K562 (cell line): ENCODE measurements at regions not wholly inside any gene's neighbourhood (a gene's known extent, or its start where the extent isn't known, plus 50 kb on each side); places are given as distances from the start of the nearest gene placed in this dataset.

Experiments used
- ATAC-seq: fragments of 200-7000 bp; cut with Tn5 transposase; 3 replicates; pipeline ENCODE4 v1.9.1; 2020; ENCODE audit warnings: moderate library complexity
- BruUV-seq: library from RNA; stranded (reverse); fragments of 400-500 nt; replicated peaks from 2 replicates; lab custom pipeline; 2021; lab: Mats Ljungman, UMichigan
- CTCF ChIA-PET: fragments of 300-600 bp; formaldehyde crosslinking; extraction: SDS; loops from one replicate; lab custom pipeline; 2021; ENCODE audit warnings: low intra/inter-chr PET ratio; lab: Yijun Ruan, JAX
- POLR2A ChIA-PET: fragments of 300-600, 350-650 bp; sonication (Branson Sonifier 250); formaldehyde crosslinking; extraction: SDS; loops from one replicate; lab custom pipeline; 2021; ENCODE audit warnings: antibody characterized with exemption, inconsistent platforms; lab: Yijun Ruan, JAX
- DNase-seq, 4 experiments: peaks; one replicate each; pipeline versions ENCODE4 v3.0.0 to v3.0.0-alpha.2; 2011 to 2018; ENCODE audit warnings: low spot score in 3 of 4, mixed read lengths in 3 of 4; ENCODE audit errors: extremely low read depth in 1 of 4
- FAIRE-seq: peaks from 2 replicates; lab custom pipeline; 2011; peaks lifted over from hg19 to GRCh38; lab: Jason Lieb, UNC
- H2AFZ ChIP-seq: 2 replicates; pipeline ENCODE4 v1.6.0; 2011; ENCODE audit warnings: low read depth, low read length, control low read depth, inconsistent platforms
- H3K27ac ChIP-seq: fragments of 200-600 bp; 3 replicates; pipeline ENCODE4 v1.8.0; 2011; ENCODE audit warnings: low read depth, mild to moderate bottlenecking, control low read depth, inconsistent platforms, low read length, moderate library complexity, mixed read lengths; ENCODE audit errors: extremely low read depth
- H3K27me3 ChIP-seq, 2 experiments: fragments of 300-600 bp in 1 of 2; 2 replicates in 1 of 2; 3 replicates in 1 of 2; pipeline versions ENCODE4 v1.6.0 to v1.8.0; 2011; ENCODE audit warnings: inconsistent platforms in 2 of 2, low read length in 2 of 2, mild to moderate bottlenecking in 1 of 2, mixed read lengths in 1 of 2, moderate library complexity in 1 of 2; ENCODE audit not compliant: control insufficient read depth in 2 of 2, insufficient read depth in 2 of 2
- H3K36me3 ChIP-seq: fragments of 300-600 bp; 3 replicates; pipeline ENCODE4 v1.8.0; 2011; ENCODE audit warnings: mild to moderate bottlenecking, low read length, inconsistent platforms; ENCODE audit not compliant: control insufficient read depth, insufficient read depth
- H3K4me1 ChIP-seq, 2 experiments: fragments of 200-600 bp in 1 of 2; replicated peaks in 1 of 2; 2 replicates in 1 of 2; 3 replicates in 1 of 2; pipeline versions ENCODE4 v1.5.1 to v1.8.0; 2011; ENCODE audit warnings: inconsistent platforms in 2 of 2, low read length in 2 of 2, mild to moderate bottlenecking in 1 of 2, mixed read lengths in 1 of 2, moderate library complexity in 1 of 2; ENCODE audit not compliant: control insufficient read depth in 2 of 2, insufficient read depth in 2 of 2
- H3K4me2 ChIP-seq: 2 replicates; pipeline ENCODE4 v1.6.1; 2011; ENCODE audit warnings: low read length, control low read depth, inconsistent platforms, mixed read lengths; ENCODE audit not compliant: insufficient read depth
- H3K4me3 ChIP-seq: fragments of 200-600 bp; sonication (generic), shearing (Covaris generic); 2 replicates; pipeline ENCODE4 v1.5.1; 2016; ENCODE audit warnings: control low read depth, inconsistent platforms
- H3K79me2 ChIP-seq: fragments of 200-600 bp; 3 replicates; pipeline ENCODE4 v1.8.0; 2011; ENCODE audit warnings: low read length, inconsistent platforms; ENCODE audit not compliant: control insufficient read depth, insufficient read depth
- H3K9ac ChIP-seq, 2 experiments: 2 replicates each; pipeline versions ENCODE4 v1.6.0 to v1.6.1; 2011; ENCODE audit warnings: low read depth in 2 of 2, low read length in 2 of 2, control low read depth in 1 of 2, inconsistent platforms in 1 of 2, mild to moderate bottlenecking in 1 of 2, mixed read lengths in 1 of 2; ENCODE audit not compliant: insufficient read depth in 1 of 2
- H3K9me1 ChIP-seq: one replicate; pipeline ENCODE4 v1.6.0; 2011; ENCODE audit warnings: inconsistent platforms, mild to moderate bottlenecking, low read length, moderate library complexity; ENCODE audit not compliant: control insufficient read depth, insufficient read depth
- H3K9me3 ChIP-seq: replicated peaks from 2 replicates; pipeline ENCODE4 v1.5.1; 2011; ENCODE audit warnings: low read depth, low read length, inconsistent platforms; ENCODE audit not compliant: control insufficient read depth, insufficient read depth
- H4K20me1 ChIP-seq: replicated peaks from 2 replicates; pipeline ENCODE4 v1.6.1; 2011; ENCODE audit warnings: low read length, inconsistent platforms, mixed read lengths; ENCODE audit not compliant: control insufficient read depth, insufficient read depth
- BCOR ChIP-seq: fragments of 450-650 bp; IDR thresholded peaks from 2 replicates; pipeline ENCODE4 v1.6.1; 2016
- CBX2 ChIP-seq: fragments of 200-600 bp; sonication (generic); IDR thresholded peaks from one replicate; pipeline ENCODE4 v1.6.1; 2012; ENCODE audit warnings: mild to moderate bottlenecking, low read length, inconsistent platforms; ENCODE audit not compliant: insufficient read depth, poor library complexity, severe bottlenecking
- ESRRB ChIP-seq: fragments of 250-450 bp; sonication (Bioruptor Pico); IDR thresholded peaks from 2 replicates; pipeline ENCODE4 v1.5.0; 2020; ENCODE audit warnings: mild to moderate bottlenecking, moderate library complexity, borderline replicate concordance
- FOXK1 ChIP-seq: sonication (generic); formaldehyde crosslinking; IDR thresholded peaks from 2 replicates; pipeline ENCODE4 v1.8.0; 2022; ENCODE audit warnings: missing genetic modification reagents, mild to moderate bottlenecking, borderline replicate concordance
- KAT8 ChIP-seq: fragments of 450-650 bp; IDR thresholded peaks from 2 replicates; pipeline ENCODE4 v1.6.1; 2016; ENCODE audit warnings: low read depth, mild to moderate bottlenecking
- MCM7 ChIP-seq, 2 experiments: fragments of 450-650 bp; IDR thresholded peaks; 2 replicates each; pipeline ENCODE4 v1.6.1; 2016 to 2018
- NR0B1 ChIP-seq: fragments of 450-650 bp; IDR thresholded peaks from one replicate; pipeline ENCODE4 v1.6.1; 2018; ENCODE audit warnings: mild to moderate bottlenecking, moderate library complexity; ENCODE audit not compliant: partially characterized antibody
- POLR2AphosphoS5 ChIP-seq: IDR thresholded peaks from 2 replicates; pipeline ENCODE4 v1.6.1; 2011; ENCODE audit warnings: mild to moderate bottlenecking, low read depth, low read length, moderate library complexity; ENCODE audit not compliant: control insufficient read depth, insufficient read depth
- STAT5A ChIP-seq: IDR thresholded peaks from 2 replicates; pipeline ENCODE4 v1.6.1; 2012; ENCODE audit warnings: low read length, inconsistent platforms, borderline replicate concordance
- STAT6 ChIP-seq: sonication (generic); formaldehyde crosslinking; IDR thresholded peaks from 2 replicates; pipeline ENCODE4 v1.8.1; 2023; ENCODE audit warnings: mild to moderate bottlenecking, missing genetic modification reagents
- ZBTB33 ChIP-seq: sonication (generic); formaldehyde crosslinking; IDR thresholded peaks from 2 replicates; pipeline ENCODE4 v1.8.1; 2023; ENCODE audit warnings: mild to moderate bottlenecking, missing genetic modification reagents
- ZNF224 ChIP-seq: sonication (generic); formaldehyde crosslinking; IDR thresholded peaks from 2 replicates; pipeline ENCODE4 v1.8.0; 2022; ENCODE audit warnings: mild to moderate bottlenecking, missing genetic modification reagents
- ZNF239 ChIP-seq: fragments of 250-450 bp; sonication (Bioruptor Pico); IDR thresholded peaks from 2 replicates; pipeline ENCODE4 v1.4.0; 2020; ENCODE audit warnings: mild to moderate bottlenecking
- ZNF707 ChIP-seq: fragments of 250-450 bp; sonication (Bioruptor Pico); conservative IDR thresholded peaks from 2 replicates; pipeline ENCODE4 v1.8.0; 2022; ENCODE audit warnings: inconsistent platforms, mild to moderate bottlenecking, moderate library complexity
- WGBS: fragments of 100-300 bp; shearing (Covaris generic); methylation state at CpG from one replicate; pipeline ENCODE4 v1.1.6; 2016; ENCODE audit warnings: low coverage, mixed read lengths; ENCODE audit not compliant: insufficient coverage; ENCODE audit errors: missing lambda C conversion rate; 5-methylcytosine and 5-hydroxymethylcytosine counted together
- in situ Hi-C: fragments of 300-500 bp; cut with MboI; formaldehyde crosslinking; loops from 4 replicates; pipeline ENCODE4 v1.15.0; 2018; ENCODE audit warnings: inconsistent platforms, mixed read lengths
- intact Hi-C: fragments of 100-400 bp; cut with micrococcal nuclease; formaldehyde crosslinking; loops from 2 replicates; pipeline ENCODE4 v1.14.2; 2022

DNA sequence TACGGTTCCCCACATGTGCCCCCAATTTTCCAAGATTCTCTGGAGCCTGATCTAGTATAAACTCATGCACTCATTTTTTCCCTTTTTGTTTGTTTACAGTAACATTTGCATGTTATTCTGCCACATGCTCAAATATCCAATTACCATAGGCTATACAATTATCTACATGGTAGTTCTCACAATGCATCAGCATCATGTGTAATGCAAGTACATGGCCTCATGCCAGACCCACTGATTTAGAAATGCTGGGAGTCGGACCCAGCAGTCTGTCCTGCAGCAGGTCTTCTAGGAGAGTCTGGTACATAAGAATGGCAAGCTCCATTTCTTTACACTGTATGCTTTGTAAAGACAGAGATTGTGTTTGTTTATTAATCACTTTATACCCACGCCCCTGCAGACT is 107.7 kb downstream of the CBLN2 start:
- H4K20me1 ChIP-seq, result no peaks in the 10 kb centered on the region
- H2AFZ ChIP-seq, result no peak overlapping the region
- in situ Hi-C loops, result no loop called here
- H3K4me3 ChIP-seq, result no peak overlapping the region
- H3K79me2 ChIP-seq, result no peaks in the 10 kb centered on the region
- 0% methylated on average over 3 of the region's 3 CpGs for WGBS
- no peak overlapping the region for H3K4me2 ChIP-seq
- H3K36me3 ChIP-seq, result no peaks in the 10 kb centered on the region
- TF ChIP-seq ZNF239 (no peak), CBX2 (no peak), MCM7 (IDR thresholded peaks at IDR 0.05) (no peak), NR0B1 (no peak), ZBTB33 (CRISPR knock-in tag) (no peak), POLR2AphosphoS5 (no peak), BCOR (no peak), ESRRB (CRISPR knock-in tag) (no peak), FOXK1 (CRISPR knock-in tag) (no peak), ZNF224 (CRISPR knock-in tag) (no peak), STAT6 (CRISPR knock-in tag) (no peak), ZNF707 (CRISPR knock-in tag) (no peak), STAT5A (no peak), KAT8 (no peak)
- TF ChIP-seq, all 486 proteins: peak for 0
- ChIA-PET CTCF (no interaction called here), POLR2A (no interaction called here)
- Histone ChIP-seq H3K4me1 (no peaks in the 10 kb centered on the region), H3K27ac (no peak overlapping the region), H3K27me3 (no peaks in the 10 kb centered on the region), H3K9me1 (no peaks in the 10 kb centered on the region), H3K9ac (no peak overlapping the region), H3K9me3 (no peaks in the 10 kb centered on the region)
- FAIRE-seq (no peak), ATAC-seq (no peak), DNase-seq (no peak)
- BruUV-seq, result no TSS peak
- intact Hi-C loops, result no loop called here
